Osteocyte (in vitro differentiated cells): ENCODE measurements at regions not wholly inside any gene's neighbourhood (a gene's known extent, or its start where the extent isn't known, plus 50 kb on each side); places are given as distances from the start of the nearest gene placed in this dataset.

Experiments used
- DNase-seq: peaks from one replicate; pipeline ENCODE4 v3.0.0; 2021; ENCODE audit warnings: mixed read lengths; ENCODE audit not compliant: unreplicated experiment; ENCODE audit errors: extremely low spot score
- H3K27ac Mint-ChIP-seq: one replicate; pipeline ENCODE4 v1.8.0; 2021; ENCODE audit warnings: mild to moderate bottlenecking, mixed read lengths; ENCODE audit not compliant: unreplicated experiment
- H3K27me3 Mint-ChIP-seq: one replicate; pipeline ENCODE4 v1.8.0; 2021; ENCODE audit warnings: mixed read lengths; ENCODE audit not compliant: unreplicated experiment
- H3K36me3 Mint-ChIP-seq: one replicate; pipeline ENCODE4 v1.8.0; 2021; ENCODE audit warnings: mixed read lengths; ENCODE audit not compliant: unreplicated experiment
- H3K4me1 Mint-ChIP-seq: one replicate; pipeline ENCODE4 v1.8.0; 2021; ENCODE audit warnings: mixed read lengths; ENCODE audit not compliant: unreplicated experiment
- H3K4me3 Mint-ChIP-seq: one replicate; pipeline ENCODE4 v1.8.0; 2021; ENCODE audit warnings: mild to moderate bottlenecking, moderate library complexity, mixed read lengths; ENCODE audit not compliant: unreplicated experiment
- H3K9me3 Mint-ChIP-seq: one replicate; pipeline ENCODE4 v1.8.0; 2021; ENCODE audit warnings: mixed read lengths; ENCODE audit not compliant: unreplicated experiment
- TF ChIP-seq, protein P1 (sequence below): fragments of 200-600 bp; sonication (generic); IDR thresholded peaks from 2 replicates; pipeline ENCODE4 v1.5.0; 2021; ENCODE audit warnings: antibody characterized with exemption, mild to moderate bottlenecking, moderate library complexity

DNA sequence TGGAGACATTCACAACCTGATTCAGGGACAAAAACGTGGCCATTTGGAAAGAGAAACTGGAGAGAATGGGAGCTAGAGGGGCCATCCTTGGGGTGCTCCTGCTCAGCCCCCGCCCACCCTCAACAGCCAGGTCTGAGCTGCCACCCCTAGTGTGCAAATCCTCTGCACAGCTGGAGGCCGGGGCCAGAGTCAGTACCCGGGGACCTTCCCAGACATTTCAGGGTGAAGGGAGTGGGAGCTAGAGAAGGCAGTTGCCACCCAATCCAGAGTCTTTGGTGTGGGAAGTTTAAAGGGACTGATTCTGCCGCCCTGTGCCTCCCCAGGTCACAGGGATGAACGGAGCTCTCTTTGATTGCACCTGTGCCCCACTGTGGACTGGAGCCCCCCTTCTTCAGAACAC is 397.4 kb downstream of the MATN1 start:
- H3K4me1 Mint-ChIP-seq: no peaks in the 10 kb centered on the region
- no peaks in the 10 kb centered on the region for H3K9me3 Mint-ChIP-seq
- no peak overlapping the region for H3K4me3 Mint-ChIP-seq
- no peak overlapping the region for H3K27ac Mint-ChIP-seq
- TF ChIP-seq, protein P1, sequence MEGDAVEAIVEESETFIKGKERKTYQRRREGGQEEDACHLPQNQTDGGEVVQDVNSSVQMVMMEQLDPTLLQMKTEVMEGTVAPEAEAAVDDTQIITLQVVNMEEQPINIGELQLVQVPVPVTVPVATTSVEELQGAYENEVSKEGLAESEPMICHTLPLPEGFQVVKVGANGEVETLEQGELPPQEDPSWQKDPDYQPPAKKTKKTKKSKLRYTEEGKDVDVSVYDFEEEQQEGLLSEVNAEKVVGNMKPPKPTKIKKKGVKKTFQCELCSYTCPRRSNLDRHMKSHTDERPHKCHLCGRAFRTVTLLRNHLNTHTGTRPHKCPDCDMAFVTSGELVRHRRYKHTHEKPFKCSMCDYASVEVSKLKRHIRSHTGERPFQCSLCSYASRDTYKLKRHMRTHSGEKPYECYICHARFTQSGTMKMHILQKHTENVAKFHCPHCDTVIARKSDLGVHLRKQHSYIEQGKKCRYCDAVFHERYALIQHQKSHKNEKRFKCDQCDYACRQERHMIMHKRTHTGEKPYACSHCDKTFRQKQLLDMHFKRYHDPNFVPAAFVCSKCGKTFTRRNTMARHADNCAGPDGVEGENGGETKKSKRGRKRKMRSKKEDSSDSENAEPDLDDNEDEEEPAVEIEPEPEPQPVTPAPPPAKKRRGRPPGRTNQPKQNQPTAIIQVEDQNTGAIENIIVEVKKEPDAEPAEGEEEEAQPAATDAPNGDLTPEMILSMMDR: no peak
- H3K36me3 Mint-ChIP-seq: no peaks in the 10 kb centered on the region
- DNase-seq: peak; percentile 75
- no peaks in the 10 kb centered on the region for H3K27me3 Mint-ChIP-seq

DNA sequence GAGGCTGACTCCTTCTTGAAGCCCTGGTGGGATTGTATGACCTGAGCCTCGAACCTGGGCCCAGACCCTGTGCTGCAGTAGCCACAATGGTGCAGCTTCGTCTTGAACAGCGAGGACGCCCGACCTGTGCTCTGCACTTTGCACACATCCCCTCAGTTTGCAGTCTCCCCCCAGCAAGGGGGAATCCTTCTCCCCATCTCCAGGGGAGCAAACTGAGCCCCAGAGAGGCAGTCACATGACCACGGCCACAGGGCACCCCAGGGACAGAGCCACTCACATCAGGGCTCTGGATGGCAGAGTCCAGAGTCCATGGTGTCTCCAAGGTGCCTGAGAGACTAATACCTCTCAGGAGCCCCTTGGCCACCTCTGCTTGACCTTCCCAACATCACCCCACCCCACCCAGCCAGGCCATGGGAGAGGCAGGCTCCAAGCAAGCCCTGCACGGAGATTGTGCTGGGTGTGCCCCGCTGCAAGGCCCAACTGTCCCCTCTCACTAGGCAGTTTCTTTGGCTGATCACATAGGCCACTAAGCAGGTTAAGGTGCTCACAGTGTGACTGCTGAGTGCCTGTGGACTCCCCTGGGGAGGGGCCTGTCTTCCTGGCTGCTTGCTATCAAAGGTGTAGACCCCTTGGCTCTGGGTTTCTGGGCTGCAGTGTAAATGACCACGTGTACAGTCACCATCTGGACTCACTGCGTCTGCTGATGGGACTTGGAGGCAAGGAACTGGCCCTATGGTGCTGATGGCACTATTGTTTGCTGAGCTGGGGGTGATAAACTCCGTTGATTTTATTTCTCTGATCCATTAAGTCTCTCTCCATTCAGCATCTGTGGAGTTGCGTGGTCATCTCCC is 398.1 kb downstream of the MATN1 start:
- Mint-ChIP-seq H3K36me3 (no peaks in the 10 kb centered on the region), H3K9me3 (no peaks in the 10 kb centered on the region), H3K4me1 (no peaks in the 10 kb centered on the region), H3K4me3 (no peak overlapping the region), H3K27ac (no peak overlapping the region), H3K27me3 (no peaks in the 10 kb centered on the region)
- TF ChIP-seq, protein P1: no peak
- peak; percentile 73 for DNase-seq

DNA sequence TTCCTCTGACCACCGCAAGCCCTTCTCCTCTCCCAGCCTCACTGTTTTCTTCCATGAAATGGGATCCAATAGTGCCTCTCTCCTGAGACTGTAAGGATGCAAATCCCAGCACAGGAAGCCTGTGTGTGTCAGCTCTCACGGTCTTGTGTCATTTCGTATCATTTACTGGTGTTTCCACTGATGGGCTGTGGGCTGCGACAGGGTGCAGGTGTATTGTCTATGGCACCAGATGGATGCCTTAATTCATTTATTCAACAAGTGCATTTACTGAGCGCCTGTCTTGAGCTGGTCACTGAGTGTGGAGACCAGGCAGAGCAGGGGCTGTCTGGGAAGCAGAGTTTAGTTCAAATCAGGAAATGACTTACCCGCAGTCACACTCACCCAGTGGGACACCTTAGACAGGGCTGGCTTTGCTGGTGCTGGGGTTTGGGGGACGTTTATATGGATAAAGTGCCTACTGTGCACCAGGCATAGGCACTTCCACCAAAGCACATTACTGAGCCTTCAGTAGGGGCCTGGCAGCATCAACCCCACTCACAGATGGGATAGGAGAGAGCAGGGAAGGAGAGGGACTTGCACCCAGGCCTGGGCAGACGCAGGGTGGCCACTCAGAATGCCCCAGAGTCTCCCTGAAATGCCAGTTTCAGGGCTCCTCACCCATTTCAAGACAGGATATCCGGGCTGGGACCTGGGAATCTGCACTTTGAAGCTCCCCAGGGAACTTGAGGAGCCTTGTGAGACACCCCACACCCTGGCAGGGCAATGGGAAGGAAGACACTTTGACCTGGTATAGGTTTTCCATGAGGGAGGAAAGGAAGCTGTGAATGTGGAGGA is 398.9 kb downstream of the MATN1 start:
- Mint-ChIP-seq H3K27ac (no peak overlapping the region), H3K27me3 (no peaks in the 10 kb centered on the region), H3K4me3 (no peak overlapping the region), H3K9me3 (no peaks in the 10 kb centered on the region), H3K36me3 (no peaks in the 10 kb centered on the region), H3K4me1 (no peaks in the 10 kb centered on the region)
- TF ChIP-seq, protein P1: no peak
- DNase-seq: peak; percentile 56

DNA sequence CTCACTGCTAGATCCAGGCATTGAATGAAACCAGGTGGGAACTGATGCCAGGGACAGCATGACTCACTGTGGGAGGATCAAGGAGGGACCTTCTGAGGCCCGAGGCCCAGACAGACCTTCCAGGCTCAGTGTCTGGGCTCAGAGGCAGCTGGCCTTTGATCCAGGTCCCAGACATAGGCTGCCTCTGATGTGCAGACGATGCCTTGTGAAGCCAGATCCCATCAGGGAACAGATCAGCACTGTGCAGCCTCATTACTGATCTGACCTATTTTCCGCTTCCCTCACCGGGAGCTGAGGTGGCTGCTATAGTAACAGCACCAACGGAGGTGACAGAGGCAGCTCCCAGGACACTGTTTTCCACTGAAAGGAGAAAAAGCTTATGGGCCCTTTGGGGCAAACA is 399.5 kb downstream of the MATN1 start:
- Mint-ChIP-seq H3K4me3 (no peak overlapping the region), H3K36me3 (no peaks in the 10 kb centered on the region), H3K27ac (no peak overlapping the region), H3K27me3 (no peaks in the 10 kb centered on the region), H3K4me1 (no peaks in the 10 kb centered on the region), H3K9me3 (no peaks in the 10 kb centered on the region)
- TF ChIP-seq, protein P1: no peak
- DNase-seq: no peak

DNA sequence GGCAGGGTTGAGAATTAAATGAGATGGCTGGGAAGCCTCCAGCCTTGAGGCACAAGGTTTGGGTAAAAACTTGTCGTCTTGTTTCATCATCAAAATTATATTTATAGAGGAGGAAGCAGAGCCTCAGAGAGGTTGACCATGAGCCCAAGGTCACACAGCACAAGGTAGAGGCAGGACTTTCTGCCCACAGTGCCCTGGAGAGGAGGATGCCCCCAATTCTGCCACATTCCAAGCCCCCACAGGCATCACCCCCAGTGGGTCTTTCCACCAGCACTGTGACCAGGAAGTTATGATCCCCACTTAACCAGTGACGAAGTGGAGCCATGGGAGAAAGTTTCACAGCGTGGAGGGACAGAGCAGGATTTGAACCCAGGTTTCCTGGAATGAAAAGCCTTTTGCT is 400.0 kb downstream of the MATN1 start:
- Mint-ChIP-seq H3K27me3 (no peaks in the 10 kb centered on the region), H3K4me1 (no peaks in the 10 kb centered on the region), H3K4me3 (no peak overlapping the region), H3K9me3 (no peaks in the 10 kb centered on the region), H3K36me3 (no peaks in the 10 kb centered on the region), H3K27ac (no peak overlapping the region)
- peak; percentile 62 for DNase-seq
- TF ChIP-seq, protein P1: no peak
